ENCODE measurements at regions not wholly inside any gene's neighbourhood (a gene's known extent, or its start where the extent isn't known, plus 50 kb on each side); places are given as distances from the start of the nearest gene placed in this dataset.
"Not testable (repeated sequence)": the region's sequence is repeated elsewhere in the genome, so short reads cannot be mapped to it uniquely, and the experiment has no call there.

DNA sequence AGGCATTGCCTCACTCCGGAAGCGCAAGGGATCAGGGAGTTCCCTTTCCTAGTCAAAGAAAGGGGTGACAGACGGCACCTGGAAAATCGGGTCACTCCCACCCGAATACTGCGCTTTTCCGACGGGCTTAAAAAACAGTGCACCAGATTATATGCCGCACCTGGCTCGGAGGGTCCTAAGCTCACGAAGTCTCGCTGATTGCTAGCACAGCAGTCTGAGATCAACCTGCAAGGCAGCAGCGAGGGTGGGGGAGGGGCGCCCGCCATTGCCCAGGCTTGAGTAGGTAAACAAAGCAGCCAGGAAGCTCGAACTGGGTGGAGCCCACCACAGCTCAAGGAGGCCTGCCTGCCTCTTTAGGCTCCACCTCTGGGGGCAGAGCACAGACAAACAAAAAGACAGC lies 63.7 kb upstream of the CDH2 start:
- not testable (repeated sequence) for TF ChIP-seq ZNF140 (tag by site-specific recombination; IDR thresholded peaks at IDR 0.05); ZBTB26 (tag by site-specific recombination; optimal IDR thresholded peaks at IDR 0.05)
